SK-N-MC (cell line): ENCODE measurements at regions not wholly inside any gene's neighbourhood (a gene's known extent, or its start where the extent isn't known, plus 50 kb on each side); places are given as distances from the start of the nearest gene placed in this dataset.

Experiments
- DNase-seq: peaks from one replicate; pipeline ENCODE4 v3.0.0-alpha.2; 2011; ENCODE audit warnings: low read depth, low spot score
- H3K27ac ChIP-seq: fragments of 200-600 bp; sonication (generic); 2 replicates; pipeline ENCODE4 v1.5.1; 2016; ENCODE audit warnings: mixed run types
- H3K36me3 ChIP-seq: fragments of 200-600 bp; sonication (generic); 2 replicates; pipeline ENCODE4 v1.6.1; 2017; ENCODE audit warnings: antibody characterized with exemption, low read length, mixed read lengths; ENCODE audit not compliant: insufficient read depth
- H3K4me3 ChIP-seq: fragments of 200-600 bp; sonication (generic); 2 replicates; pipeline ENCODE4 v1.5.1; 2016
- H3K9ac ChIP-seq: fragments of 200-600 bp; sonication (generic); 2 replicates; pipeline ENCODE4 v1.8.0; 2017; ENCODE audit warnings: mixed run types, mixed read lengths; ENCODE audit not compliant: insufficient read length
- H3K9me3 ChIP-seq: fragments of 200-600 bp; sonication (generic); 2 replicates; pipeline ENCODE4 v1.6.1; 2017; ENCODE audit warnings: low read depth, mild to moderate bottlenecking, antibody characterized with exemption, low read length, moderate library complexity, mixed read lengths
- EZH2 ChIP-seq: fragments of 200-600 bp; sonication (generic); IDR thresholded peaks from one replicate; pipeline ENCODE4 v1.6.1; 2017; ENCODE audit warnings: antibody characterized with exemption
- FOXP2 ChIP-seq: optimal IDR thresholded peaks from 2 replicates; pipeline ENCODE3; 2011; ENCODE audit warnings: mild to moderate bottlenecking, moderate library complexity; ENCODE audit not compliant: insufficient read depth; ENCODE audit errors: extremely low read length, control extremely low read depth
- POLR2AphosphoS5 ChIP-seq: IDR thresholded peaks from 2 replicates; pipeline ENCODE4 v1.6.1; 2012; ENCODE audit warnings: mild to moderate bottlenecking, low read depth, low read length, borderline replicate concordance

GRCh38 chr6:16078064-16078463 is 50.8 kb upstream of the MYLIP start:
- TF ChIP-seq FOXP2, result no peak
- no peak for TF ChIP-seq POLR2AphosphoS5
- TF ChIP-seq EZH2, result no peak
- Histone ChIP-seq H3K9me3 (no peaks in the 10 kb centered on the region), H3K9ac (no peak overlapping the region), H3K4me3 (no peak overlapping the region), H3K36me3 (no peaks in the 10 kb centered on the region), H3K27ac (no peak overlapping the region)
- no peak for DNase-seq

DNA sequence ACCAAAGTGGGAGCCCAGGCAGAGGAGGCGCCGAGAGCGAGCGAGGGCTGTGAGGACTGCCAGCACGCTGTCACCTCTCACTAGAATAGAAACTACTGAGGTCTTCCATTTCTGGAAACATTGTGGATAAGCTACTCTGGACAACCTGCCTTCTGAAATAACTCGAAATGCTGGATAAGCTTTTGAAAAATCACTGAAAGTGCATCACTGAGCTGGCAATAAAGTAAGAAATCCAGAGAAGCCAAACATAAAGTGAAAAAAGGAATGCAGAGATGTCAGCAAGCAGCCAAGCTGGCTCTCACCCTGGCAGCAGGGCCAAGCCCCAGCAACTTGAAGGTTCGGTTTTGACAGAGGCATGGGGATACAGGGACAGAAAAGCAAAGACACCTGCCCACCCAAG is 59.2 kb upstream of the MYLIP start:
- no peaks in the 10 kb centered on the region for H3K36me3 ChIP-seq
- H3K9me3 ChIP-seq, result no peaks in the 10 kb centered on the region
- H3K9ac ChIP-seq, result no peak overlapping the region
- no peak overlapping the region for H3K27ac ChIP-seq
- no peak for DNase-seq
- no peak overlapping the region for H3K4me3 ChIP-seq
- no peak for TF ChIP-seq EZH2
- no peak for TF ChIP-seq POLR2AphosphoS5
- TF ChIP-seq FOXP2, result no peak

- Histone ChIP-seq H3K9me3 (no peaks in the 10 kb centered on the region), H3K27ac (no peak overlapping the region)
Observed at GRCh38 chr6:16069222-16069621, 59.7 kb upstream of the MYLIP start.

DNA sequence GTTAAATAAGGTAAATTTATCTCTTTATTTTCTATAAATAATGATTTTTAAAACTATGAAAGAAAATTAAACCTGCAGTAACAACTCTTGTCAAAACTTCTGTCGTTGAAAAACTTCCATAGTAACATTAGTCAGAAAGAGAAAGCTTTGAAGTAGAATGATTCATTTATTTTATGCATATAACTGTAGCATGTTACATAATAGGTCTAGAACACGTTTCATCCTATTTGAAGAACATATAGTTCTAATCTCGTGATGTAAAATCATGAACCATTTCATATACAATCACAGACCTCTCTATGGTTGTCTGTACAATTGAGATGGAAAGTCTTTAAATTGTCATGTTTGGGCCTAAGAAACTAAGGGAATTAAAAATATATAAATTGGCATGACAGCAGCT is 61.3 kb upstream of the MYLIP start:
- Histone ChIP-seq H3K27ac (no peak overlapping the region), H3K36me3 (no peaks in the 10 kb centered on the region), H3K9ac (no peak overlapping the region), H3K9me3 (no peaks in the 10 kb centered on the region), H3K4me3 (no peak overlapping the region)
- no peak for TF ChIP-seq FOXP2
- TF ChIP-seq POLR2AphosphoS5, result no peak
- no peak for TF ChIP-seq EZH2
- no peak for DNase-seq

More at GRCh38 chr6:16069222-16069621, 59.7 kb upstream of the MYLIP start:
- TF ChIP-seq POLR2AphosphoS5 (no peak), FOXP2 (no peak), EZH2 (no peak)
- Histone ChIP-seq H3K36me3 (no peaks in the 10 kb centered on the region), H3K9ac (no peak overlapping the region), H3K4me3 (no peak overlapping the region)
- DNase-seq, result no peak

- Histone ChIP-seq H3K36me3 (no peaks in the 10 kb centered on the region), H3K9me3 (no peaks in the 10 kb centered on the region), H3K27ac (no peak overlapping the region), H3K9ac (no peak overlapping the region), H3K4me3 (no peak overlapping the region)
- TF ChIP-seq FOXP2 (no peak), EZH2 (no peak), POLR2AphosphoS5 (no peak)
- no peak for DNase-seq
Observed at GRCh38 chr6:16064671-16065072, 64.2 kb upstream of the MYLIP start.

- no peak overlapping the region for H3K9ac ChIP-seq
- no peak for DNase-seq
Observed at GRCh38 chr6:16063580-16063979, 65.3 kb upstream of the MYLIP start.

DNA sequence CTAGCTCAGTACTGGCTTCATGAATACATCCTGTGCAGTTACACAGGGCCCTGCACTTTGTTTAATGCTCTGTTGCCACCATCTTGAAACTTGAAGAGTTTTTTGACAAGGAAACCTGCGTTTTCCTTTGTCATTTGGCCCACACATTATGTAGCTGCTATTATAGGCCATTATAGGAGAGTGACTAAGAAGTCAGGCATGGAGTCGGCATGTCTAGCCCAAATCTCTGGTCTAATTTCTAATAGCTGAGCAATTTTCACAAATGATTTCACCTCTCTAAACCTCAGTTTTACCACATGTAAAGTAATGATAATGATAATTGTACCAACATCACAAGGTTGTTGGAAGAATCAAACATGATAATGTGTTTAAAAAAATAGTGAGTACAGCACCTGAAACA is 67.1 kb upstream of the MYLIP start:
- Histone ChIP-seq H3K9ac (no peak overlapping the region), H3K9me3 (no peaks in the 10 kb centered on the region), H3K27ac (no peak overlapping the region), H3K36me3 (no peaks in the 10 kb centered on the region), H3K4me3 (no peak overlapping the region)
- no peak for DNase-seq
- TF ChIP-seq POLR2AphosphoS5, result no peak
- TF ChIP-seq FOXP2, result no peak
- TF ChIP-seq EZH2, result no peak

More at GRCh38 chr6:16063580-16063979, 65.3 kb upstream of the MYLIP start:
- H3K4me3 ChIP-seq, result no peak overlapping the region
- no peak overlapping the region for H3K27ac ChIP-seq
- no peaks in the 10 kb centered on the region for H3K9me3 ChIP-seq
- H3K36me3 ChIP-seq, result no peaks in the 10 kb centered on the region
- no peak for TF ChIP-seq POLR2AphosphoS5

GRCh38 chr6:16060039-16060438 is 68.8 kb upstream of the MYLIP start:
- no peaks in the 10 kb centered on the region for H3K9me3 ChIP-seq
- H3K9ac ChIP-seq, result no peak overlapping the region
- TF ChIP-seq POLR2AphosphoS5, result no peak
- TF ChIP-seq FOXP2, result no peak
- TF ChIP-seq EZH2, result no peak
- no peak overlapping the region for H3K4me3 ChIP-seq
- H3K36me3 ChIP-seq, result no peaks in the 10 kb centered on the region
- DNase-seq, result no peak
- no peak overlapping the region for H3K27ac ChIP-seq

DNA sequence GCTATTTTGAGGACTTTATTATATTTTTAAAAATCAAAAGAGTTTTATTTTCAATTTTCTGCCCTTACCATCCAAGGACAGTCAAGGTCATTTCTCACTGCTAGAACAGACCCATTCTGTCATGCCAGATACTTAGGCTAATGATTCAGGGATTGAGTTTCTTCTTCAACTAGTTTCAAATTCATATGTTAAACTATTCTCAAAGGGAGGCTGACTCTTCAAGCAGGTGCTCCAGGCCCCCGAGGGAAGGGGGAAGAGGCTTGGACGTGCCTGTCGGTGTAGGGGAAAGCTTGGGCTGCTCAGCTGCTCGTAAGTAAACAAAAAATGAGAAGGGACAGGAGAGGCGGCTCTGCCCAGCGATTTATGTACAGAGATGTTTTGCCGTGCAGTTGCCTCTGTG is 69.4 kb upstream of the MYLIP start:
- DNase-seq, result no peak
- TF ChIP-seq POLR2AphosphoS5 (no peak), FOXP2 (no peak), EZH2 (no peak)
- Histone ChIP-seq H3K4me3 (no peak overlapping the region), H3K9ac (no peak overlapping the region), H3K36me3 (no peaks in the 10 kb centered on the region), H3K27ac (no peak overlapping the region), H3K9me3 (no peaks in the 10 kb centered on the region)
